ENCODE measurements at regions not wholly inside any gene's neighbourhood (a gene's known extent, or its start where the extent isn't known, plus 50 kb on each side); places are given as distances from the start of the nearest gene placed in this dataset.
"Not testable (repeated sequence)": the region's sequence is repeated elsewhere in the genome, so short reads cannot be mapped to it uniquely, and the experiment has no call there.

GRCh38 chr4:45475548-45475947, 648.3 kb downstream of the GABRG1 start:
- TF ChIP-seq CTCF (IDR thresholded peaks at IDR 0.05; ENCODE audit: extremely low read depth, insufficient read depth, missing control alignments) = no peak
- DNase-seq (ENCODE audit: low spot score) = no peak
- in situ Hi-C loops (cut with MboI; ENCODE audit: low pct_unique_long_range_greater_than_20kb, low sequenced_read_pairs, unreplicated experiment) = no loop called here

GRCh38 chr4:45472490-45472889, 651.4 kb downstream of the GABRG1 start:
- DNase-seq (ENCODE audit: low spot score) = no peak
- in situ Hi-C loops (cut with MboI; ENCODE audit: low pct_unique_long_range_greater_than_20kb, low sequenced_read_pairs, unreplicated experiment) = no loop called here
- TF ChIP-seq CTCF (IDR thresholded peaks at IDR 0.05; ENCODE audit: extremely low read depth, insufficient read depth, missing control alignments) = no peak

GRCh38 chr4:45471335-45471734, 652.5 kb downstream of the GABRG1 start:
- no peak for DNase-seq (ENCODE audit: low spot score)
- TF ChIP-seq CTCF (IDR thresholded peaks at IDR 0.05; ENCODE audit: extremely low read depth, insufficient read depth, missing control alignments) = no peak
- in situ Hi-C loops (cut with MboI; ENCODE audit: low pct_unique_long_range_greater_than_20kb, low sequenced_read_pairs, unreplicated experiment) = no loop called here

DNA sequence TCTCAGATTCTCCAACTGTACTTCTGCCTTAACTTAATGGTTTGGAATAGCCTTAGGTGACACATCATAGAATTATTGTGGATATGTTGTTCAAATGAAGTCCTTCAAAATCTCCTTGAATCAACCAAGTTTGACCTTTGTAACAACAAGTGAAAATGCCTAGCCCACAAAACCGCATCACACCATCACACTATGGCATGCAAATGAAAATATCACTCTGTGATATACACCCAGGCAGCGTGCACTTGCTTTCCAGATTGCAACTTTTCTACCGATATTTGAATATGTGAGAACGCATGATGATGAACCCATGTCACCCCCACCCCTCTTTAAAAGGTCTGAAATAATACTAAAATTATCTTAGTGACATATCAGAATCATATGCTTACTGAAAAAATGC, 656.7 kb downstream of the GABRG1 start:
- no peak for TF ChIP-seq CTCF (IDR thresholded peaks at IDR 0.05; ENCODE audit: extremely low read depth, insufficient read depth, missing control alignments)
- no peak for DNase-seq (ENCODE audit: low spot score)
- in situ Hi-C loops (cut with MboI; ENCODE audit: low pct_unique_long_range_greater_than_20kb, low sequenced_read_pairs, unreplicated experiment) = no loop called here

- DNase-seq (ENCODE audit: low spot score); in situ Hi-C loops (cut with MboI; ENCODE audit: low pct_unique_long_range_greater_than_20kb, low sequenced_read_pairs, unreplicated experiment): not testable (repeated sequence)
These were observed 663.7 kb downstream of the GABRG1 start for GRCh38 chr4:45460157-45460556.

DNA sequence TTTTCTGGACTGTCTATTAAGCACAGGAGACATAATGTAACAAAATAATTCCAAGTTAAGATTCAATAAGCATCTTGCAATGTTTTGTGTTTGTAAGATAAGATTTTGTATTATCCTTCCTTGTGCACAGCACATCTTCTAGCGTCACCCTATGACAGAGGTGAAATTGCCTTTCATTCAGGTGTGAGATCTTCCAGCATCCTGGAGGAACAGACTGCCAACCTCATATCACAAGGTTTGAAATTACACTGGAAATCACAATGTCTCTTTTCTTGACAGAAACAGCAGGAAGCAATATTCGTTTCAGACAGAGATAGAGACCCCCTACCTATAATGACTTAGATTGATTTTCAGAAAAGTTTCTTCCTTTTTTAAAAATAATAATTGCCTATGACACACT, 668.6 kb downstream of the GABRG1 start:
- DNase-seq (ENCODE audit: low spot score) = no peak
- no peak for TF ChIP-seq CTCF (IDR thresholded peaks at IDR 0.05; ENCODE audit: extremely low read depth, insufficient read depth, missing control alignments)
- in situ Hi-C loops (cut with MboI; ENCODE audit: low pct_unique_long_range_greater_than_20kb, low sequenced_read_pairs, unreplicated experiment) = no loop called here

- TF ChIP-seq CTCF (IDR thresholded peaks at IDR 0.05; ENCODE audit: extremely low read depth, insufficient read depth, missing control alignments) = peak; percentile 56
- DNase-seq (ENCODE audit: low spot score) = peak; percentile 39
- in situ Hi-C loops (cut with MboI; ENCODE audit: low pct_unique_long_range_greater_than_20kb, low sequenced_read_pairs, unreplicated experiment) = no loop called here
These were observed 670.5 kb downstream of the GABRG1 start for GRCh38 chr4:45453258-45453853.

Data from GM13977 (cell line).